HepG2 (cell line): ENCODE measurements at regions not wholly inside any gene's neighbourhood (a gene's known extent, or its start where the extent isn't known, plus 50 kb on each side); places are given as distances from the start of the nearest gene placed in this dataset.

Experiments
- ATAC-seq: fragments of 200-7000 bp; cut with Tn5 transposase; 3 replicates; pipeline ENCODE4 v1.9.1; 2020; ENCODE audit warnings: mild to moderate bottlenecking, moderate library complexity
- BruUV-seq: library from RNA; stranded (reverse); fragments of 400-500 nt; replicated peaks from 2 replicates; lab custom pipeline; 2021; lab: Mats Ljungman, UMichigan
- CTCF ChIA-PET: fragments of 300-600 bp; formaldehyde crosslinking; extraction: SDS; loops from one replicate; lab custom pipeline; 2021; ENCODE audit warnings: low total read pairs, inconsistent platforms, low intra/inter-chr PET ratio; lab: Yijun Ruan, JAX
- POLR2A ChIA-PET: fragments of 350-600 bp; sonication (Branson Sonifier 250); formaldehyde crosslinking; loops from one replicate; lab custom pipeline; 2020; ENCODE audit warnings: antibody characterized with exemption, inconsistent platforms; lab: Yijun Ruan, JAX
- DNase-seq: peaks from one replicate; pipeline ENCODE4 v3.0.0-alpha.2; 2015; ENCODE audit warnings: low spot score
- FAIRE-seq: peaks from 3 replicates; lab custom pipeline; 2011; peaks lifted over from hg19 to GRCh38; lab: Jason Lieb, UNC
- H2AFZ ChIP-seq: one replicate; pipeline ENCODE4 v1.6.1; 2011; ENCODE audit warnings: low read length, inconsistent platforms
- H3K27ac ChIP-seq: fragments of 300-600 bp; 3 replicates; pipeline ENCODE4 v1.8.0; 2011; ENCODE audit warnings: mixed run types, mild to moderate bottlenecking, mixed read lengths, low read length, inconsistent platforms; ENCODE audit not compliant: insufficient read depth; ENCODE audit errors: extremely low read length
- H3K27me3 ChIP-seq, 2 experiments: fragments of 200-600 bp in 1 of 2; 2 replicates in 1 of 2; 3 replicates in 1 of 2; pipeline versions ENCODE4 v1.6.0 to v1.8.0; 2011; ENCODE audit warnings: low read length in 2 of 2, mild to moderate bottlenecking in 2 of 2, moderate library complexity in 2 of 2, inconsistent platforms in 1 of 2; ENCODE audit not compliant: insufficient read depth in 2 of 2, control insufficient read depth in 1 of 2
- H3K36me3 ChIP-seq, 2 experiments: fragments of 200-600 bp in 1 of 2; replicated peaks in 1 of 2; 2 replicates in 1 of 2; 3 replicates in 1 of 2; pipeline versions ENCODE4 v1.5.1 to v1.8.0; 2011; ENCODE audit warnings: low read length in 2 of 2, inconsistent platforms in 1 of 2; ENCODE audit not compliant: insufficient read depth in 2 of 2, control insufficient read depth in 1 of 2
- H3K4me1 ChIP-seq: 2 replicates; pipeline ENCODE4 v1.5.1; 2012; ENCODE audit warnings: low read length, inconsistent platforms; ENCODE audit not compliant: insufficient read depth
- H3K4me2 ChIP-seq: 2 replicates; pipeline ENCODE4 v1.6.0; 2011; ENCODE audit warnings: low read depth, low read length, inconsistent platforms
- H3K4me3 ChIP-seq, 3 experiments: fragments of 200-600 bp in 1 of 3; sonication (generic), shearing (Covaris generic) in 1 of 3; replicated peaks in 1 of 3; 2 replicates each; pipeline ENCODE4 v1.5.1; 2011 to 2016; ENCODE audit warnings: low read length in 3 of 3, inconsistent platforms in 2 of 3, low read depth in 2 of 3, mild to moderate bottlenecking in 2 of 3, control low read depth in 1 of 3, mixed read lengths in 1 of 3; ENCODE audit not compliant: insufficient read depth in 1 of 3
- H3K79me2 ChIP-seq: one replicate; pipeline ENCODE4 v1.6.1; 2011; ENCODE audit warnings: low read length, inconsistent platforms; ENCODE audit not compliant: insufficient read depth
- H3K9ac ChIP-seq: 2 replicates; pipeline ENCODE4 v1.6.0; 2011; ENCODE audit warnings: mild to moderate bottlenecking, low read depth, low read length, inconsistent platforms; ENCODE audit not compliant: insufficient read depth
- H3K9me3 ChIP-seq: 2 replicates; pipeline ENCODE4 v1.5.1; 2012; ENCODE audit warnings: mild to moderate bottlenecking, low read length
- H4K20me1 ChIP-seq: 2 replicates; pipeline ENCODE4 v1.6.0; 2011; ENCODE audit warnings: inconsistent platforms, mild to moderate bottlenecking, low read length, moderate library complexity; ENCODE audit not compliant: insufficient read depth
- CREB3 ChIP-seq: sonication (generic); formaldehyde crosslinking; IDR thresholded peaks from 2 replicates; pipeline ENCODE4 v1.5.0; 2020; ENCODE audit warnings: missing genetic modification reagents
- NFYC ChIP-seq: IDR thresholded peaks from 2 replicates; pipeline ENCODE4 v1.6.1; 2016; ENCODE audit warnings: missing genetic modification reagents, missing compliant biosample characterization
- NONO ChIP-seq, 2 experiments: fragments of 450-650 bp in 1 of 2; sonication (generic) in 1 of 2; formaldehyde crosslinking in 1 of 2; IDR thresholded peaks in 1 of 2; conservative IDR thresholded peaks in 1 of 2; 2 replicates each; pipeline versions ENCODE4 v1.6.1 to v1.8.0; 2017 to 2022; ENCODE audit warnings: mild to moderate bottlenecking in 1 of 2, missing genetic modification reagents in 1 of 2, moderate library complexity in 1 of 2
- TCF12 ChIP-seq, 2 experiments: fragments of 450-650 bp in 1 of 2; sonication (generic) in 1 of 2; formaldehyde crosslinking in 1 of 2; IDR thresholded peaks; 2 replicates each; pipeline versions ENCODE4 v1.6.1 to v1.8.0; 2017 to 2022; ENCODE audit warnings: antibody characterized with exemption in 1 of 2, mild to moderate bottlenecking in 1 of 2, missing genetic modification reagents in 1 of 2, moderate library complexity in 1 of 2
- TEF ChIP-seq: sonication (generic); formaldehyde crosslinking; IDR thresholded peaks from 2 replicates; pipeline ENCODE4 v1.5.0; 2020; ENCODE audit warnings: missing genetic modification reagents
- ZNF232 ChIP-seq: sonication (generic); formaldehyde crosslinking; IDR thresholded peaks from 2 replicates; pipeline ENCODE4 v1.4.0; 2020; ENCODE audit warnings: missing genetic modification reagents, borderline replicate concordance
- ZNF33B ChIP-seq: sonication (generic); formaldehyde crosslinking; IDR thresholded peaks from 2 replicates; pipeline ENCODE4 v1.5.1; 2020; ENCODE audit warnings: mild to moderate bottlenecking, missing genetic modification reagents
- ZNF556 ChIP-seq: sonication (generic); formaldehyde crosslinking; IDR thresholded peaks from 2 replicates; pipeline ENCODE4 v1.4.0; 2020; ENCODE audit warnings: mild to moderate bottlenecking, missing genetic modification reagents, borderline replicate concordance
- ZNF607 ChIP-seq: sonication (generic); formaldehyde crosslinking; IDR thresholded peaks from 2 replicates; pipeline ENCODE4 v1.5.1; 2020; ENCODE audit warnings: missing genetic modification reagents, mild to moderate bottlenecking, borderline replicate concordance
- ZNF784 ChIP-seq: sonication (generic); formaldehyde crosslinking; IDR thresholded peaks from 2 replicates; pipeline ENCODE4 v1.5.1; 2020; ENCODE audit warnings: missing genetic modification reagents, mild to moderate bottlenecking, borderline replicate concordance
- WGBS: methylation state at CpG from one replicate; pipeline ENCODE4 v1.1.6; 2017; ENCODE audit warnings: low lambda C conversion rate; 5-methylcytosine and 5-hydroxymethylcytosine counted together
- in situ Hi-C: cut with HindIII; loops from 2 replicates; pipeline ENCODE4 v1.10.0; 2017; ENCODE audit warnings: low pct_unique_long_range_greater_than_20kb; ENCODE audit not compliant: extremely low pct_ligation_motif_present
- intact Hi-C: fragments of 100-400 bp; cut with micrococcal nuclease; formaldehyde crosslinking; loops from one replicate; pipeline ENCODE4 v1.10.0; 2022; ENCODE audit not compliant: unreplicated experiment

- TF ChIP-seq ZNF784 (no peak), TCF12 (IDR thresholded peaks at IDR 0.05) (no peak), TCF12 (CRISPR knock-in tag; IDR thresholded peaks at IDR 0.05) (no peak), NONO (IDR thresholded peaks at IDR 0.05) (no peak), NONO (CRISPR knock-in tag; conservative IDR thresholded peaks at IDR 0.05) (no peak), CREB3 (CRISPR knock-in tag) (no peak), ZNF232 (CRISPR knock-in tag) (no peak), ZNF607 (CRISPR knock-in tag) (no peak)
Observed at GRCh38 chr12:114921781-114922180, 237.8 kb upstream of the TBX3 start (continued).

GRCh38 chr12:114920771-114921554 lies 237.0 kb upstream of the TBX3 start:
- Histone ChIP-seq H3K4me3 (no peak overlapping the region), H4K20me1 (no peaks in the 10 kb centered on the region), H2AFZ (no peak overlapping the region), H3K36me3 (no peaks in the 10 kb centered on the region), H3K9me3 (peaks cover 5% of the 10 kb centered on the region), H3K27ac (no peak overlapping the region), H3K79me2 (no peaks in the 10 kb centered on the region), H3K27me3 (no peaks in the 10 kb centered on the region; a peak in 1 of 5 replicates), H3K4me2 (no peak overlapping the region), H3K4me1 (peaks cover 28% of the 10 kb centered on the region), H3K9ac (no peak overlapping the region)
- BruUV-seq = no TSS peak
- ATAC-seq (no peak), FAIRE-seq (no peak), DNase-seq (no peak)
- TF ChIP-seq TEF = no peak
- TF ChIP-seq NFYC (CRISPR knock-in tag) = no peak
- TF ChIP-seq ZNF33B (CRISPR knock-in tag) = no peak
- no peak for TF ChIP-seq ZNF556 (CRISPR knock-in tag)
- in situ Hi-C loops (no loop called here), intact Hi-C loops (no loop called here)
- ChIA-PET POLR2A (no interaction called here), CTCF (no interaction called here)
- WGBS = 24% methylated on average over 5 of the region's 5 CpGs
